ENCODE measurements at regions not wholly inside any gene's neighbourhood (a gene's known extent, or its start where the extent isn't known, plus 50 kb on each side); places are given as distances from the start of the nearest gene placed in this dataset.

DNA sequence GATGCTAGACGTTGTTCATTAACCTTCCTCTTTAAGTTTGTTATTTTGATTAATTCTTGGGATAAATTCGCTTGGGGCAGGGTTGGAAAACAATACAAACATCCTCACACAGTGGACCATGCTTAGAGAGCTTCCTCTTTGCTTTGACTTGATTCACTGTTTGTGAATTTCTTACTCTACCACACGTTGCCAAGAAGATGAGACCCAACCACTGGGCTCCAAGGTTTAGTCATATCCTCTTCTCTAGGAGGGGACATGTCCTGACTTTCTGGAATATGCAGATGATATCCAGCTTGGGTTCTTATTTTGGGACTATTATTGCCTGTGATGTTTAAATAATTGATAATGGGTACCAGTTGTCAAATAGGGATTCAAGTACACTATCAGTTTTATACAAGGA is 428.2 kb downstream of the ATP23 start:
- Histone ChIP-seq H3K36me3 (ENCODE audit: low read depth, low read length) (no peaks in the 10 kb centered on the region), H4K20me1 (ENCODE audit: low read length) (no peaks in the 10 kb centered on the region), H3K4me1 (ENCODE audit: insufficient read depth, low read length) (peaks cover 41% of the 10 kb centered on the region), H3K4me3 (ENCODE audit: low read length) (no peak overlapping the region), H3K27ac (ENCODE audit: low read length) (no peak overlapping the region), H3K27me3 (ENCODE audit: low read length) (no peaks in the 10 kb centered on the region), H2AFZ (ENCODE audit: low read length) (no peak overlapping the region), H3K4me2 (ENCODE audit: low read length) (no peak overlapping the region), H3K9me3 (ENCODE audit: low read length) (no peaks in the 10 kb centered on the region), H3F3A (ENCODE audit: low read length, unreplicated experiment) (no peaks in the 10 kb centered on the region), H3K9me2 (replicated peaks; ENCODE audit: low read length) (no peaks in the 10 kb centered on the region), H3K79me2 (ENCODE audit: low read length) (no peaks in the 10 kb centered on the region), H3K9ac (ENCODE audit: low read length) (no peak overlapping the region)
- ChIA-PET CTCF (no interaction called here), POLR2A (ENCODE audit: unreplicated experiment) (no interaction called here)
- no TSS peak for BruUV-seq (replicated peaks)
- intact Hi-C loops (cut with micrococcal nuclease) = no loop called here
- DNase-seq (no peak), ATAC-seq (no peak)
- TF ChIP-seq EZH2 (IDR thresholded peaks at IDR 0.05; ENCODE audit: low read length, unreplicated experiment) (no peak), EZH2phosphoT487 (IDR thresholded peaks at IDR 0.05; ENCODE audit: borderline replicate concordance, low read length) (no peak)
- TF ChIP-seq, protein P1, sequence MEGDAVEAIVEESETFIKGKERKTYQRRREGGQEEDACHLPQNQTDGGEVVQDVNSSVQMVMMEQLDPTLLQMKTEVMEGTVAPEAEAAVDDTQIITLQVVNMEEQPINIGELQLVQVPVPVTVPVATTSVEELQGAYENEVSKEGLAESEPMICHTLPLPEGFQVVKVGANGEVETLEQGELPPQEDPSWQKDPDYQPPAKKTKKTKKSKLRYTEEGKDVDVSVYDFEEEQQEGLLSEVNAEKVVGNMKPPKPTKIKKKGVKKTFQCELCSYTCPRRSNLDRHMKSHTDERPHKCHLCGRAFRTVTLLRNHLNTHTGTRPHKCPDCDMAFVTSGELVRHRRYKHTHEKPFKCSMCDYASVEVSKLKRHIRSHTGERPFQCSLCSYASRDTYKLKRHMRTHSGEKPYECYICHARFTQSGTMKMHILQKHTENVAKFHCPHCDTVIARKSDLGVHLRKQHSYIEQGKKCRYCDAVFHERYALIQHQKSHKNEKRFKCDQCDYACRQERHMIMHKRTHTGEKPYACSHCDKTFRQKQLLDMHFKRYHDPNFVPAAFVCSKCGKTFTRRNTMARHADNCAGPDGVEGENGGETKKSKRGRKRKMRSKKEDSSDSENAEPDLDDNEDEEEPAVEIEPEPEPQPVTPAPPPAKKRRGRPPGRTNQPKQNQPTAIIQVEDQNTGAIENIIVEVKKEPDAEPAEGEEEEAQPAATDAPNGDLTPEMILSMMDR (conservative IDR thresholded peaks at IDR 0.05; ENCODE audit: low read depth, low read length) = no peak

DNA sequence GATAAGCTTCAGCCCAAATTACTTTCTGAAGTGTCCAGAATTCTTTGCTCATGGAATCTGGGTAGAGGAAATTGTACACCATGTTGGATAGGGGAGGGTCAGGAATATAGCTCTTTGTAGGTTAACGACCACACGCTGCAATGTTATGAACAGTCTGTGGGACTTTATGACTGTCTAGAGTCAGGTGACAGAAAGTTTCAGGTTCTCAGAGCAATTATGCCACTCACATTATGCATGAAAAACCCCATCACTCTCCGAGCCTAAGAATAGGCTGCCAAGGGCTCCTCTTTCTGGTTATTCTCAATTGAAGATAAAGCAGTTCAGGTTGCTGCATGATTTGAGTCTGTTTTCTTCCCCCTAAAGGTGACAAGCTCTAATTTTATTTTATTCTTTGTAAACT is 430.9 kb downstream of the ATP23 start:
- peaks cover 18% of the 10 kb centered on the region for H3K4me1 ChIP-seq (ENCODE audit: insufficient read depth, low read length)
- no peaks in the 10 kb centered on the region for H3K79me2 ChIP-seq (ENCODE audit: low read length)
- H3K9ac ChIP-seq (ENCODE audit: low read length) = no peak overlapping the region
- TF ChIP-seq EZH2phosphoT487 (IDR thresholded peaks at IDR 0.05; ENCODE audit: borderline replicate concordance, low read length) (no peak), EZH2 (IDR thresholded peaks at IDR 0.05; ENCODE audit: low read length, unreplicated experiment) (no peak)
- TF ChIP-seq, protein P1 (conservative IDR thresholded peaks at IDR 0.05; ENCODE audit: low read depth, low read length) = no peak
- H3K4me2 ChIP-seq (ENCODE audit: low read length) = no peak overlapping the region
- intact Hi-C loops (cut with micrococcal nuclease) = no loop called here
- H3K36me3 ChIP-seq (ENCODE audit: low read depth, low read length) = no peaks in the 10 kb centered on the region
- POLR2A ChIA-PET (ENCODE audit: unreplicated experiment) = no interaction called here
- no peaks in the 10 kb centered on the region for H3K27me3 ChIP-seq (ENCODE audit: low read length)
- no TSS peak for BruUV-seq (replicated peaks)
- H3K4me3 ChIP-seq (ENCODE audit: low read length) = no peak overlapping the region
- no peak for DNase-seq
- no peak overlapping the region for H3K27ac ChIP-seq (ENCODE audit: low read length)
- no peaks in the 10 kb centered on the region for H4K20me1 ChIP-seq (ENCODE audit: low read length)
- ATAC-seq = no peak
- no peaks in the 10 kb centered on the region for H3F3A ChIP-seq (ENCODE audit: low read length, unreplicated experiment)
- no peaks in the 10 kb centered on the region for H3K9me2 ChIP-seq (replicated peaks; ENCODE audit: low read length)
- no peak overlapping the region for H2AFZ ChIP-seq (ENCODE audit: low read length)
- CTCF ChIA-PET = no interaction called here
- no peaks in the 10 kb centered on the region for H3K9me3 ChIP-seq (ENCODE audit: low read length)

DNA sequence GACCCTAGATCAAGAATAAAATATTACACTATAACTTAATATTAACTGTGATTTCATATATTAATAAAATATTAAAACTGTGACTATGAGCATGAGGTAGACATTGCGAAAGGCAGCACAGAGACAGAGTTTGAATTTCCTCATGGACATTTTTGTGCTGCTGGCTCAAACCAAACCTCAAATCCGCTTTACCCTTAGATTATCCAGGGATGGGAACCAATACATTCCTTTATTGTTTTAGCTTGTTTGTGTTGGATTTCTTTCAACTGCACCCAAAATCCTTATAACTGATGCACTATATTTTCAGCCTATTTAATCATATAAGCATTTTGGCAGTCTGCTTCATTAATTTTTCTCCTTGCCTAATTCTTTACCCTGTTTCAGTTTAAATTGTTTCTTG is 436.7 kb downstream of the ATP23 start:
- POLR2A ChIA-PET (ENCODE audit: unreplicated experiment) = no interaction called here
- no peak overlapping the region for H3K4me2 ChIP-seq (ENCODE audit: low read length)
- CTCF ChIA-PET = no interaction called here
- H3K27ac ChIP-seq (ENCODE audit: low read length) = no peak overlapping the region
- no peaks in the 10 kb centered on the region for H3K36me3 ChIP-seq (ENCODE audit: low read depth, low read length)
- DNase-seq (no peak), ATAC-seq (no peak)
- no peaks in the 10 kb centered on the region for H3K27me3 ChIP-seq (ENCODE audit: low read length)
- H3K79me2 ChIP-seq (ENCODE audit: low read length) = no peaks in the 10 kb centered on the region
- no peak overlapping the region for H3K4me3 ChIP-seq (ENCODE audit: low read length)
- no peaks in the 10 kb centered on the region for H3K9me2 ChIP-seq (replicated peaks; ENCODE audit: low read length)
- no peaks in the 10 kb centered on the region for H3K4me1 ChIP-seq (ENCODE audit: insufficient read depth, low read length)
- no peaks in the 10 kb centered on the region for H3K9me3 ChIP-seq (ENCODE audit: low read length)
- H4K20me1 ChIP-seq (ENCODE audit: low read length) = no peaks in the 10 kb centered on the region
- H3K9ac ChIP-seq (ENCODE audit: low read length) = no peak overlapping the region
- no peak for TF ChIP-seq EZH2phosphoT487 (IDR thresholded peaks at IDR 0.05; ENCODE audit: borderline replicate concordance, low read length)
- no peaks in the 10 kb centered on the region for H3F3A ChIP-seq (ENCODE audit: low read length, unreplicated experiment)
- BruUV-seq (replicated peaks) = no TSS peak
- intact Hi-C loops (cut with micrococcal nuclease) = no loop called here
- H2AFZ ChIP-seq (ENCODE audit: low read length) = no peak overlapping the region
